GM18517 (cell line): ENCODE measurements at regions not wholly inside any gene's neighbourhood (a gene's known extent, or its start where the extent isn't known, plus 50 kb on each side); places are given as distances from the start of the nearest gene placed in this dataset.
"Not testable (repeated sequence)": the region's sequence is repeated elsewhere in the genome, so short reads cannot be mapped to it uniquely, and the experiment has no call there.

Experiments
- ATAC-seq: cut with Tn5 transposase; IDR thresholded peaks from one replicate; pipeline ENCODE4 v1.9.1; 2021; ENCODE audit warnings: mild to moderate bottlenecking, moderate library complexity; ENCODE audit not compliant: unreplicated experiment

GRCh38 chr12:78331753-78332152, 501.1 kb downstream of the NAV3 start:
- ATAC-seq: no peak

GRCh38 chr12:78338054-78338785, 507.5 kb downstream of the NAV3 start:
- no peak for ATAC-seq

GRCh38 chr12:78340406-78340805, 509.7 kb downstream of the NAV3 start:
- ATAC-seq: no peak

GRCh38 chr12:78343657-78344056, 513.0 kb downstream of the NAV3 start:
- no peak for ATAC-seq

- ATAC-seq: no peak
Measured at GRCh38 chr12:78359520-78359919, 505.1 kb upstream of the SYT1 start.

GRCh38 chr12:78361683-78362082, 502.9 kb upstream of the SYT1 start:
- ATAC-seq: no peak

GRCh38 chr12:78371284-78371683, 493.3 kb upstream of the SYT1 start:
- ATAC-seq: no peak

- no peak for ATAC-seq
Measured at GRCh38 chr12:78375461-78375860, 489.1 kb upstream of the SYT1 start.

- no peak for ATAC-seq
Measured at GRCh38 chr12:78376257-78376656, 488.3 kb upstream of the SYT1 start.

GRCh38 chr12:78379065-78379464, 485.5 kb upstream of the SYT1 start:
- ATAC-seq: not testable (repeated sequence)

- no peak for ATAC-seq
Measured at GRCh38 chr12:78383414-78383813, 481.2 kb upstream of the SYT1 start.

GRCh38 chr12:78384541-78384940, 480.0 kb upstream of the SYT1 start:
- ATAC-seq: no peak

GRCh38 chr12:78385541-78385940, 479.0 kb upstream of the SYT1 start:
- ATAC-seq: no peak

GRCh38 chr12:78386871-78387270, 477.7 kb upstream of the SYT1 start:
- ATAC-seq: no peak

GRCh38 chr12:78387721-78388120, 476.9 kb upstream of the SYT1 start:
- ATAC-seq: no peak

GRCh38 chr12:78388461-78388860, 476.1 kb upstream of the SYT1 start:
- ATAC-seq: no peak

- ATAC-seq: no peak
Measured at GRCh38 chr12:78390920-78391319, 473.7 kb upstream of the SYT1 start.

GRCh38 chr12:78392918-78393317, 471.7 kb upstream of the SYT1 start:
- ATAC-seq: no peak

GRCh38 chr12:78395961-78396360, 468.6 kb upstream of the SYT1 start:
- no peak for ATAC-seq

GRCh38 chr12:78396538-78396937, 468.0 kb upstream of the SYT1 start:
- no peak for ATAC-seq

- ATAC-seq: no peak
Measured at GRCh38 chr12:78398750-78399149, 465.8 kb upstream of the SYT1 start.

GRCh38 chr12:78402366-78403134, 462.0 kb upstream of the SYT1 start:
- ATAC-seq: no peak
